ENCODE measurements at regions not wholly inside any gene's neighbourhood (a gene's known extent, or its start where the extent isn't known, plus 50 kb on each side); places are given as distances from the start of the nearest gene placed in this dataset.

GRCh38 chr21:35954066-35954465 is 106.3 kb downstream of the SETD4 start:
- TF ChIP-seq CTCF (IDR thresholded peaks at IDR 0.05) = no peak
- TF ChIP-seq POLR2A (IDR thresholded peaks at IDR 0.05) = no peak
